ENCODE measurements at regions not wholly inside any gene's neighbourhood (a gene's known extent, or its start where the extent isn't known, plus 50 kb on each side); places are given as distances from the start of the nearest gene placed in this dataset.
"Not testable (repeated sequence)": the region's sequence is repeated elsewhere in the genome, so short reads cannot be mapped to it uniquely, and the experiment has no call there.

- DNase-seq (ENCODE audit: low read depth): no peak
- no peak overlapping the region for H3K4me3 ChIP-seq (ENCODE audit: low read depth, low read length)
- no peak for TF ChIP-seq CTCF (IDR thresholded peaks at IDR 0.05; ENCODE audit: control insufficient read depth, extremely low read depth, insufficient read depth)
Measured at GRCh38 chr12:67091678-67092077, 177.5 kb upstream of the CAND1 start.

GRCh38 chr12:67092934-67093333 lies 176.2 kb upstream of the CAND1 start:
- DNase-seq (ENCODE audit: low read depth); H3K4me3 ChIP-seq (ENCODE audit: low read depth, low read length): not testable (repeated sequence)

- TF ChIP-seq CTCF (IDR thresholded peaks at IDR 0.05; ENCODE audit: control insufficient read depth, extremely low read depth, insufficient read depth): no peak
- no peak for DNase-seq (ENCODE audit: low read depth)
Measured at GRCh38 chr12:67096533-67097318, 172.4 kb upstream of the CAND1 start.

GRCh38 chr12:67099858-67100257 lies 169.3 kb upstream of the CAND1 start:
- DNase-seq (ENCODE audit: low read depth): no peak
- no peak overlapping the region for H3K4me3 ChIP-seq (ENCODE audit: low read depth, low read length)
- no peak for TF ChIP-seq CTCF (IDR thresholded peaks at IDR 0.05; ENCODE audit: control insufficient read depth, extremely low read depth, insufficient read depth)

More at GRCh38 chr12:67096533-67097318, 172.4 kb upstream of the CAND1 start:
- H3K4me3 ChIP-seq (ENCODE audit: low read depth, low read length): no peak overlapping the region

GRCh38 chr12:67103521-67103920 lies 165.6 kb upstream of the CAND1 start:
- DNase-seq (ENCODE audit: low read depth): no peak
- H3K4me3 ChIP-seq (ENCODE audit: low read depth, low read length): no peak overlapping the region
- no peak for TF ChIP-seq CTCF (IDR thresholded peaks at IDR 0.05; ENCODE audit: control insufficient read depth, extremely low read depth, insufficient read depth)

GRCh38 chr12:67107235-67107634 lies 161.9 kb upstream of the CAND1 start:
- DNase-seq (ENCODE audit: low read depth): no peak
- H3K4me3 ChIP-seq (ENCODE audit: low read depth, low read length): no peak overlapping the region
- TF ChIP-seq CTCF (IDR thresholded peaks at IDR 0.05; ENCODE audit: control insufficient read depth, extremely low read depth, insufficient read depth): no peak

- H3K4me3 ChIP-seq (ENCODE audit: low read depth, low read length): no peak overlapping the region
- no peak for DNase-seq (ENCODE audit: low read depth)
- TF ChIP-seq CTCF (IDR thresholded peaks at IDR 0.05; ENCODE audit: control insufficient read depth, extremely low read depth, insufficient read depth): no peak
Measured at GRCh38 chr12:67107751-67108269, 161.3 kb upstream of the CAND1 start.

- not testable (repeated sequence) for DNase-seq (ENCODE audit: low read depth); H3K4me3 ChIP-seq (ENCODE audit: low read depth, low read length)
Measured at GRCh38 chr12:67110345-67110744, 158.8 kb upstream of the CAND1 start.

Data from LNCaP clone FGC (cell line).